CD4-positive, alpha-beta T cell (primary cell): ENCODE measurements at regions not wholly inside any gene's neighbourhood (a gene's known extent, or its start where the extent isn't known, plus 50 kb on each side); places are given as distances from the start of the nearest gene placed in this dataset.

ENCODE experiments used
- ATAC-seq: fragments of 200-7000 bp; cut with Tn5 transposase; one replicate; pipeline ENCODE4 v1.10.0; 2022; ENCODE audit warnings: mild to moderate bottlenecking; ENCODE audit not compliant: poor library complexity
- CTCF ChIA-PET: fragments of 350-600 bp; sonication (Branson Sonifier 250); formaldehyde crosslinking; loops from one replicate; lab custom pipeline; 2021; ENCODE audit warnings: antibody characterized with exemption, inconsistent platforms; lab: Charles Lee
- POLR2A ChIA-PET: fragments of 350-600 bp; sonication (Branson Sonifier 250); formaldehyde crosslinking; loops from one replicate; lab custom pipeline; 2021; ENCODE audit warnings: antibody characterized with exemption, inconsistent platforms; lab: Charles Lee
- DNase-seq, 14 experiments: peaks; one replicate each; pipeline ENCODE4 v3.0.0-alpha.2; 2013 to 2020; ENCODE audit warnings: mixed read lengths in 2 of 14
- H3K27ac ChIP-seq, 2 donors: one replicate each; pipeline versions ENCODE4 v1.5.1 to v1.7.0; 2013; ENCODE audit warnings: low read length in 2 of 2, low read depth in 1 of 2, mild to moderate bottlenecking in 1 of 2
- H3K27me3 ChIP-seq, 2 experiments: 1 replicate in 1 of 2; 2 replicates in 1 of 2; pipeline versions ENCODE4 v1.6.1 to v1.7.0; 2013; ENCODE audit warnings: low read length in 2 of 2, control low read depth in 1 of 2, mild to moderate bottlenecking in 1 of 2, moderate library complexity in 1 of 2; ENCODE audit not compliant: insufficient read depth in 2 of 2, control insufficient read depth in 1 of 2
- H3K36me3 ChIP-seq: one replicate; pipeline ENCODE4 v1.6.1; 2013; ENCODE audit warnings: low read length, control low read depth; ENCODE audit not compliant: insufficient read depth
- H3K4me1 ChIP-seq: one replicate; pipeline ENCODE4 v1.6.1; 2013; ENCODE audit warnings: low read length, control low read depth; ENCODE audit not compliant: insufficient read depth
- H3K4me3 ChIP-seq: one replicate; pipeline ENCODE4 v1.5.1; 2013; ENCODE audit warnings: mild to moderate bottlenecking, low read length, moderate library complexity
- H3K9me3 ChIP-seq, 2 experiments: 1 replicate in 1 of 2; 2 replicates in 1 of 2; pipeline versions ENCODE4 v1.6.1 to v1.7.0; 2013; ENCODE audit warnings: low read length in 2 of 2, mild to moderate bottlenecking in 2 of 2, control low read depth in 1 of 2, moderate library complexity in 1 of 2; ENCODE audit not compliant: control insufficient read depth in 1 of 2, insufficient read depth in 1 of 2
- H3K27ac Mint-ChIP-seq: one replicate; pipeline ENCODE4 v1.8.0; 2020; ENCODE audit warnings: mixed read lengths
- H3K27me3 Mint-ChIP-seq: one replicate; pipeline ENCODE4 v1.8.0; 2021; ENCODE audit warnings: mixed read lengths
- H3K36me3 Mint-ChIP-seq: one replicate; pipeline ENCODE4 v1.8.0; 2021; ENCODE audit warnings: low read depth, mixed read lengths
- H3K4me1 Mint-ChIP-seq: one replicate; pipeline ENCODE4 v1.8.0; 2021; ENCODE audit warnings: low read depth, mixed read lengths
- H3K4me3 Mint-ChIP-seq: one replicate; pipeline ENCODE4 v1.8.0; 2020; ENCODE audit warnings: mild to moderate bottlenecking, mixed read lengths
- H3K9me3 Mint-ChIP-seq: one replicate; pipeline ENCODE4 v1.8.0; 2020; ENCODE audit warnings: mixed read lengths
- CTCF ChIP-seq: fragments of 200-600 bp; IDR thresholded peaks from one replicate; pipeline ENCODE4 v1.8.0; 2022; ENCODE audit warnings: antibody characterized with exemption, mild to moderate bottlenecking
- intact Hi-C, 2 experiments: fragments of 100-400 bp; cut with DNase I in 1 of 2; cut with micrococcal nuclease in 1 of 2; formaldehyde crosslinking; loops; one replicate each; pipeline versions ENCODE4 v1.15.1 to v1.9.0; 2023 to 2025; cut with DNase I, micrococcal nuclease

- intact Hi-C loops: no loop called here
- ChIA-PET POLR2A (no interaction called here), CTCF (no interaction called here)
- no peaks in the 10 kb centered on the region for H3K36me3 Mint-ChIP-seq
- peaks cover 9% of the 10 kb centered on the region for H3K4me1 Mint-ChIP-seq
- ATAC-seq: no peak
- H3K27ac Mint-ChIP-seq: no peak overlapping the region
- H3K4me3 Mint-ChIP-seq: no peak overlapping the region
- H3K4me3 ChIP-seq: no peak overlapping the region
- H3K9me3 ChIP-seq: peaks cover 0 to 4% of the 10 kb centered on the region in 2 experiments
- H3K4me1 ChIP-seq: no peaks in the 10 kb centered on the region
- peaks cover 5% of the 10 kb centered on the region for H3K9me3 Mint-ChIP-seq
- H3K27ac ChIP-seq: no peak overlapping the region
- H3K36me3 ChIP-seq: no peaks in the 10 kb centered on the region
- DNase-seq: no peak
- H3K27me3 Mint-ChIP-seq: no peaks in the 10 kb centered on the region
- TF ChIP-seq CTCF: no peak
- no peaks in the 10 kb centered on the region for H3K27me3 ChIP-seq
These were observed 524.6 kb upstream of the SLIT2 start for GRCh38 chr4:19727141-19727540.

- Histone ChIP-seq H3K27ac (no peak overlapping the region), H3K4me1 (no peaks in the 10 kb centered on the region), H3K27me3 (no peaks in the 10 kb centered on the region), H3K9me3 (peaks cover 0 to 4% of the 10 kb centered on the region in 2 experiments), H3K4me3 (no peak overlapping the region), H3K36me3 (no peaks in the 10 kb centered on the region)
- intact Hi-C loops: no loop called here
- TF ChIP-seq CTCF: no peak
- ChIA-PET POLR2A (no interaction called here), CTCF (no interaction called here)
- H3K4me1 Mint-ChIP-seq: peaks cover 6% of the 10 kb centered on the region
- no peak for DNase-seq
- H3K4me3 Mint-ChIP-seq: no peak overlapping the region
- no peaks in the 10 kb centered on the region for H3K27me3 Mint-ChIP-seq
- H3K27ac Mint-ChIP-seq: no peak overlapping the region
- H3K9me3 Mint-ChIP-seq: peaks cover 5% of the 10 kb centered on the region
- ATAC-seq: no peak
- no peaks in the 10 kb centered on the region for H3K36me3 Mint-ChIP-seq
These were observed 526.6 kb upstream of the SLIT2 start for GRCh38 chr4:19725130-19725529.

DNA sequence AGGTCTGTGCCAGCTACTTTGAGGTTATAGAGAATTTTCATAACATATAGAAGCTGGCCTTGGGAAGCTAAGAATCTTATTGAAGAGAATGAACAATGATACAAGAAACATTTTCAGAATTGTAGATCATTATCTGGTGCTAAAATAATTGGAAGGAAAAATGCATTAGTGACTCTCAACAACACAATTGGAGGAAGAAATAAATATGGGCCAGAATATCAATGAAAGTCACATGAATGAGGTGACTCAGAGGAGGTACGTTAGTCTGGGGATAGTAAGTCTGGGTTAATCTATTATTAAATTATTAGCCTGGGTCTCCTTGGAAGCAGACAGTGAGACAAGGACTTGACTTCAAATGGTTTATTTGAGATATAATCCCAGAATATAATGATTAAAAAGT is 529.3 kb upstream of the SLIT2 start:
- POLR2A ChIA-PET: no interaction called here
- no peak for ATAC-seq

More for the DNA sequence above, 529.3 kb upstream of the SLIT2 start:
- Histone ChIP-seq H3K4me1 (no peaks in the 10 kb centered on the region), H3K9me3 (no peaks in the 10 kb centered on the region), H3K4me3 (no peak overlapping the region), H3K27me3 (no peaks in the 10 kb centered on the region), H3K36me3 (no peaks in the 10 kb centered on the region), H3K27ac (no peak overlapping the region)
- H3K9me3 Mint-ChIP-seq: peaks cover 6% of the 10 kb centered on the region
- intact Hi-C loops: no loop called here
- no peaks in the 10 kb centered on the region for H3K27me3 Mint-ChIP-seq
- CTCF ChIA-PET: no interaction called here
- TF ChIP-seq CTCF: no peak
- no peaks in the 10 kb centered on the region for H3K36me3 Mint-ChIP-seq
- H3K4me1 Mint-ChIP-seq: no peaks in the 10 kb centered on the region
- no peak overlapping the region for H3K4me3 Mint-ChIP-seq
- no peak overlapping the region for H3K27ac Mint-ChIP-seq
- DNase-seq: no peak
